ENCODE measurements at regions not wholly inside any gene's neighbourhood (a gene's known extent, or its start where the extent isn't known, plus 50 kb on each side); places are given as distances from the start of the nearest gene placed in this dataset.

DNA sequence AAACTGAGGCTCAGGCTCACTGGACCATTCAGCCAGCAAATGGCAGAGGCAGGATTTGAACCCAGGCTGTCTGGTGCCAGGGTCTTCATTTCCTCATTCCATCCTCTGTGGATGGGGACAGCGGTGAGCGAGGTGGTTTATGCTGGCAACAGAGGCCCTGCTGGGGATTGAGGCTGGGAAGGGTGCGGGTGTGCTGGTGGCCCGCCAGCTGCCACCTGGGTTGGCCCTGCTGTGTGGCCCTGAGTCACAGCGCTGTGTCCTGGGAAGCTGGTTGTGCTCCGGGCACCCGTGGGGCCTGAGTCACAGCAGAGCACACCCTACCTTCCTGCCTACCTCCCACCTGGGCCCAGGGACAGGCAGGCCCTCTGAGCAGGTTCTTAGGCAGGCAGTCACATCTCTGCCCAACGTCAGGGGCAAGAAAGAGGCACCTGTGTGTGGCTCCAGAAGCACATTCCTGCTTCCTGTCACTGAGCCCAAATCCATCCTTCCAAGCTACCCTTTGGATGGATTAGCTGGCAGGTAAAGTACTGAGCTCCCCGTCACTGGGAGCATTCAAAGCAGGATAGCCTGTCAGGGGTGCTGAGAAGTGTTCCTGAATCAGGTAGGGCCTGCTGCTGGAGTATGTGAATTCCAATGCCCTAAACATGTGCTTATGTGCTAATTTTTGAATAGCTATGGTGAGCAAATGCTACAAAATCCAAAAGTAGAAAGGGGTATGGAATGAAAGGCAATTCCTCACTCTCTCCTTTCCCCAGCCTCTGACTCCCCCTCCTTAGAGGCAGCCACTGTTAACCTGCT, 53.9 kb downstream of the CEBPB start:
- TF ChIP-seq POLR2A (IDR thresholded peaks at IDR 0.05; ENCODE audit: low read depth, low read length) (no peak), TAF1 (IDR thresholded peaks at IDR 0.05; ENCODE audit: low read depth, low read length) (no peak), POLR2AphosphoS5 (IDR thresholded peaks at IDR 0.05; ENCODE audit: low read depth, low read length) (no peak), SPI1 (IDR thresholded peaks at IDR 0.05; ENCODE audit: low read depth, low read length) (no peak), PAX5 (IDR thresholded peaks at IDR 0.05; ENCODE audit: insufficient read depth, low read length, severe bottlenecking) (no peak)
